Liver (tissue), 8 donors: ENCODE measurements at regions not wholly inside any gene's neighbourhood (a gene's known extent, or its start where the extent isn't known, plus 50 kb on each side); places are given as distances from the start of the nearest gene placed in this dataset.

Source experiments
- DNase-seq: peaks from one replicate; pipeline ENCODE4 v3.0.0-alpha.2; 2017; ENCODE audit warnings: low spot score
- H3K27ac ChIP-seq, 2 donors: one replicate each; pipeline ENCODE4 v1.7.0; 2013; ENCODE audit warnings: inconsistent platforms in 2 of 2, low read length in 2 of 2, control low read depth in 1 of 2, low read depth in 1 of 2, mild to moderate bottlenecking in 1 of 2
- H3K27me3 ChIP-seq, 4 donors: one replicate each; pipeline versions ENCODE4 v1.6.1 to v1.7.0; 2013; ENCODE audit warnings: low read length in 3 of 4, inconsistent platforms in 1 of 4, mild to moderate bottlenecking in 1 of 4, moderate library complexity in 1 of 4; ENCODE audit not compliant: control insufficient read depth in 4 of 4, insufficient read depth in 4 of 4
- H3K36me3 ChIP-seq, 4 donors: one replicate each; pipeline versions ENCODE4 v1.6.1 to v1.7.0; 2013; ENCODE audit warnings: low read length in 3 of 4, mild to moderate bottlenecking in 3 of 4, low read depth in 1 of 4, moderate library complexity in 1 of 4; ENCODE audit not compliant: control insufficient read depth in 4 of 4, insufficient read depth in 3 of 4
- H3K4me1 ChIP-seq, 4 donors: one replicate each; pipeline versions ENCODE4 v1.6.1 to v1.7.0; 2013; ENCODE audit warnings: low read length in 3 of 4, mild to moderate bottlenecking in 3 of 4, moderate library complexity in 1 of 4; ENCODE audit not compliant: control insufficient read depth in 4 of 4, insufficient read depth in 4 of 4
- H3K4me3 ChIP-seq, 3 donors: one replicate each; pipeline versions ENCODE4 v1.6.1 to v1.7.0; 2013; ENCODE audit warnings: low read length in 3 of 3, control low read depth in 1 of 3, low read depth in 1 of 3, mild to moderate bottlenecking in 1 of 3
- H3K9ac ChIP-seq, 2 donors: one replicate each; pipeline ENCODE4 v1.7.0; 2013; ENCODE audit warnings: low read length in 2 of 2, mild to moderate bottlenecking in 2 of 2, moderate library complexity in 2 of 2, control low read depth in 1 of 2, low read depth in 1 of 2
- H3K9me3 ChIP-seq, 4 donors: one replicate each; pipeline versions ENCODE4 v1.6.1 to v1.7.0; 2013; ENCODE audit warnings: low read length in 3 of 4; ENCODE audit not compliant: control insufficient read depth in 4 of 4
- ATF3 ChIP-seq: IDR thresholded peaks from 2 replicates; pipeline ENCODE4 v1.6.1; 2016; ENCODE audit warnings: antibody characterized with exemption
- CTCF ChIP-seq: fragments of 150-350 bp; IDR thresholded peaks from 2 replicates; pipeline ENCODE4 v1.5.1; 2017; ENCODE audit warnings: improper control_type of control experiment, low read depth, low read length; ENCODE audit not compliant: missing input control
- EGR1 ChIP-seq, 2 donors: IDR thresholded peaks; 2 replicates each; pipeline ENCODE4 v1.6.1; 2016 to 2018; ENCODE audit warnings: antibody characterized with exemption in 2 of 2, low read depth in 2 of 2
- FOXA1 ChIP-seq: IDR thresholded peaks from 2 replicates; pipeline ENCODE4 v1.6.1; 2016; ENCODE audit warnings: antibody characterized with exemption
- FOXA2 ChIP-seq: IDR thresholded peaks from 2 replicates; pipeline ENCODE4 v1.6.1; 2016; ENCODE audit warnings: antibody characterized with exemption
- GABPA ChIP-seq, 2 donors: IDR thresholded peaks in 1 of 2; conservative IDR thresholded peaks in 1 of 2; 2 replicates each; pipeline ENCODE4 v1.6.1; 2016; ENCODE audit warnings: antibody characterized with exemption in 2 of 2, mild to moderate bottlenecking in 1 of 2, moderate library complexity in 1 of 2
- HNF4A ChIP-seq, 2 donors: conservative IDR thresholded peaks; 2 replicates each; pipeline ENCODE4 v1.6.1; 2016; ENCODE audit warnings: antibody characterized with exemption in 2 of 2, mild to moderate bottlenecking in 2 of 2
- MAX ChIP-seq: IDR thresholded peaks from 2 replicates; pipeline ENCODE4 v1.6.1; 2016; ENCODE audit warnings: antibody characterized with exemption
- NR2F2 ChIP-seq: IDR thresholded peaks from 2 replicates; pipeline ENCODE4 v1.6.1; 2016; ENCODE audit warnings: antibody characterized with exemption
- RAD21 ChIP-seq, 2 donors: IDR thresholded peaks; 2 replicates each; pipeline ENCODE4 v1.6.1; 2016; ENCODE audit warnings: antibody characterized with exemption in 2 of 2, mild to moderate bottlenecking in 2 of 2
- REST ChIP-seq: IDR thresholded peaks from 2 replicates; pipeline ENCODE4 v1.6.1; 2016; ENCODE audit warnings: antibody characterized with exemption, mild to moderate bottlenecking
- RXRA ChIP-seq, 2 donors: IDR thresholded peaks; 2 replicates each; pipeline ENCODE4 v1.6.1; 2017 to 2018; ENCODE audit warnings: antibody characterized with exemption in 2 of 2, mild to moderate bottlenecking in 1 of 2
- SP1 ChIP-seq: IDR thresholded peaks from 2 replicates; pipeline ENCODE4 v1.6.1; 2018; ENCODE audit warnings: antibody characterized with exemption, mild to moderate bottlenecking
- TAF1 ChIP-seq: conservative IDR thresholded peaks from 2 replicates; pipeline ENCODE4 v1.6.1; 2016; ENCODE audit warnings: antibody characterized with exemption, mild to moderate bottlenecking
- ZBTB33 ChIP-seq: IDR thresholded peaks from 2 replicates; pipeline ENCODE4 v1.6.1; 2016; ENCODE audit warnings: antibody characterized with exemption
- WGBS: extraction: QIAGEN DNeasy Blood & Tissue Kit; methylation state at CpG from one replicate; pipeline ENCODE4 v1.1.7; 2013; 5-methylcytosine and 5-hydroxymethylcytosine counted together
- donor health status: healthy.
- donor health status: healthy.
- donor health status: healthy.
- donor health status: healthy.
- donor health status: healthy.

- WGBS: 60% methylated on average over 13 of the region's 13 CpGs
- DNase-seq: no peak
These were observed 212.7 kb downstream of the SHOX start for GRCh38 chrX:843306-843705.

More at GRCh38 chrX:843306-843705, 212.7 kb downstream of the SHOX start:
- Histone ChIP-seq H3K27me3 (no peaks in the 10 kb centered on the region), H3K4me1 (no peaks in the 10 kb centered on the region), H3K27ac (no peak overlapping the region), H3K9ac (no peak overlapping the region), H3K4me3 (no peak overlapping the region), H3K9me3 (no peaks in the 10 kb centered on the region), H3K36me3 (no peaks in the 10 kb centered on the region)
- TF ChIP-seq FOXA2 (no peak), NR2F2 (no peak), GABPA (IDR thresholded peaks at IDR 0.05 in 1 of 2, conservative IDR thresholded peaks at IDR 0.05 in 1 of 2) (no peak), TAF1 (no peak), SP1 (no peak), CTCF (no peak), REST (no peak), EGR1 (IDR thresholded peaks at IDR 0.05; ENCODE audit: low read depth in 2 of 2) (no peak), ZBTB33 (no peak), HNF4A (conservative IDR thresholded peaks at IDR 0.05) (no peak), RAD21 (IDR thresholded peaks at IDR 0.05) (no peak), FOXA1 (no peak), ATF3 (no peak), MAX (no peak), RXRA (IDR thresholded peaks at IDR 0.05) (no peak)
